ENCODE measurements at regions not wholly inside any gene's neighbourhood (a gene's known extent, or its start where the extent isn't known, plus 50 kb on each side); places are given as distances from the start of the nearest gene placed in this dataset.

GRCh38 chr4:11801466-11802446 lies 373.1 kb upstream of the HS3ST1 start:
- DNase-seq: no peak

GRCh38 chr4:11799196-11799595 lies 370.5 kb upstream of the HS3ST1 start:
- DNase-seq: no peak

GRCh38 chr4:11791797-11792196 lies 363.1 kb upstream of the HS3ST1 start:
- DNase-seq: no peak

GRCh38 chr4:11790230-11790629 lies 361.5 kb upstream of the HS3ST1 start:
- no peak for DNase-seq

- DNase-seq: no peak
Observed at GRCh38 chr4:11783588-11783987, 354.9 kb upstream of the HS3ST1 start.

- no peak for DNase-seq
Observed at GRCh38 chr4:11782859-11783258, 354.2 kb upstream of the HS3ST1 start.

- DNase-seq: no peak
Observed at GRCh38 chr4:11777447-11777846, 348.8 kb upstream of the HS3ST1 start.

GRCh38 chr4:11774346-11774745 lies 345.7 kb upstream of the HS3ST1 start:
- DNase-seq: no peak

GRCh38 chr4:11773798-11774197 lies 345.1 kb upstream of the HS3ST1 start:
- no peak for DNase-seq

- DNase-seq: no peak
Observed at GRCh38 chr4:11769434-11769833, 340.7 kb upstream of the HS3ST1 start.

- no peak for DNase-seq
Observed at GRCh38 chr4:11768251-11768972, 339.7 kb upstream of the HS3ST1 start.

GRCh38 chr4:11765849-11766453 lies 337.3 kb upstream of the HS3ST1 start:
- no peak for DNase-seq

GRCh38 chr4:11748164-11748872 lies 319.6 kb upstream of the HS3ST1 start:
- no peak for DNase-seq

- DNase-seq: no peak
Observed at GRCh38 chr4:11746734-11747133, 318.0 kb upstream of the HS3ST1 start.

GRCh38 chr4:11743976-11744375 lies 315.3 kb upstream of the HS3ST1 start:
- no peak for DNase-seq

GRCh38 chr4:11743236-11743635 lies 314.5 kb upstream of the HS3ST1 start:
- no peak for DNase-seq

- DNase-seq: no peak
Observed at GRCh38 chr4:11741190-11741652, 312.5 kb upstream of the HS3ST1 start.

GRCh38 chr4:11739992-11740391 lies 311.3 kb upstream of the HS3ST1 start:
- DNase-seq: no peak

GRCh38 chr4:11736978-11737377 lies 308.3 kb upstream of the HS3ST1 start:
- no peak for DNase-seq

- no peak for DNase-seq
Observed at GRCh38 chr4:11735651-11736050, 307.0 kb upstream of the HS3ST1 start.

GRCh38 chr4:11732155-11732554 lies 303.5 kb upstream of the HS3ST1 start:
- no peak for DNase-seq

GRCh38 chr4:11730545-11730944 lies 301.9 kb upstream of the HS3ST1 start:
- no peak for DNase-seq

- no peak for DNase-seq
Observed at GRCh38 chr4:11729548-11729947, 300.9 kb upstream of the HS3ST1 start.
